H1 (cell line): ENCODE measurements at regions not wholly inside any gene's neighbourhood (a gene's known extent, or its start where the extent isn't known, plus 50 kb on each side); places are given as distances from the start of the nearest gene placed in this dataset.

Experiments used
- CTCF ChIA-PET: fragments of 300-600 bp; sonication (Branson Sonifier 250); formaldehyde crosslinking; loops from one replicate; lab custom pipeline; 2021; ENCODE audit not compliant: partially characterized antibody; lab: Charles Lee
- POLR2A ChIA-PET: fragments of 300-600 bp; sonication (Branson Sonifier 250); formaldehyde crosslinking; loops from one replicate; lab custom pipeline; 2021; ENCODE audit warnings: inconsistent platforms; ENCODE audit not compliant: partially characterized antibody; lab: Charles Lee
- DNase-seq, 2 experiments: peaks; one replicate each; pipeline versions ENCODE4 v3.0.0 to v3.0.0-alpha.2; 2010 to 2022; ENCODE audit warnings: low spot score in 2 of 2, low read depth in 1 of 2, mixed read lengths in 1 of 2
- FAIRE-seq: peaks from 2 replicates; lab custom pipeline; 2011; peaks lifted over from hg19 to GRCh38; lab: Jason Lieb, UNC
- H2AFZ ChIP-seq: 2 replicates; pipeline ENCODE4 v1.8.1; 2012; ENCODE audit warnings: low read length, inconsistent platforms
- H2AK5ac ChIP-seq: 2 replicates; pipeline ENCODE4 v1.6.1; 2013; ENCODE audit warnings: low read depth, low read length
- H2BK120ac ChIP-seq: replicated peaks from 2 replicates; pipeline ENCODE3; 2013; ENCODE audit warnings: low read depth, low read length, inconsistent platforms
- H2BK12ac ChIP-seq: 2 replicates; pipeline ENCODE4 v1.6.1; 2013; ENCODE audit warnings: low read depth, low read length
- H2BK15ac ChIP-seq: 2 replicates; pipeline ENCODE4 v1.6.1; 2013; ENCODE audit warnings: low read length
- H2BK20ac ChIP-seq: 2 replicates; pipeline ENCODE4 v1.6.1; 2013; ENCODE audit warnings: low read length
- H2BK5ac ChIP-seq: 2 replicates; pipeline ENCODE4 v1.6.1; 2013; ENCODE audit warnings: low read depth, low read length
- H3K14ac ChIP-seq: 2 replicates; pipeline ENCODE4 v1.6.1; 2013; ENCODE audit warnings: inconsistent platforms; ENCODE audit not compliant: insufficient read length
- H3K18ac ChIP-seq: 2 replicates; pipeline ENCODE4 v1.6.1; 2013; ENCODE audit warnings: low read length; ENCODE audit errors: extremely low read depth
- H3K23ac ChIP-seq: 2 replicates; pipeline ENCODE4 v1.6.1; 2013; ENCODE audit warnings: inconsistent platforms; ENCODE audit not compliant: insufficient read length
- H3K23me2 ChIP-seq: 2 replicates; pipeline ENCODE4 v1.6.1; 2013; ENCODE audit warnings: low read depth, low read length
- H3K27ac ChIP-seq: 2 replicates; pipeline ENCODE4 v1.6.1; 2011; ENCODE audit warnings: low read depth, low read length, inconsistent platforms
- H3K27me3 ChIP-seq, 4 experiments: replicated peaks in 1 of 4; 1 replicate in 1 of 4; 2 replicates in 3 of 4; pipeline versions ENCODE4 v1.6.1 to v1.8.1; 2011 to 2013; ENCODE audit warnings: low read length in 3 of 4, mild to moderate bottlenecking in 3 of 4, inconsistent platforms in 2 of 4, mixed read lengths in 2 of 4, moderate library complexity in 1 of 4; ENCODE audit not compliant: control insufficient read depth in 3 of 4, insufficient read depth in 3 of 4; ENCODE audit errors: extremely low read depth in 1 of 4
- H3K36me3 ChIP-seq, 4 experiments: 2 replicates each; pipeline versions ENCODE4 v1.6.1 to v1.8.1; 2011 to 2013; ENCODE audit warnings: mild to moderate bottlenecking in 4 of 4, low read length in 3 of 4, moderate library complexity in 2 of 4, control low read depth in 1 of 4, inconsistent platforms in 1 of 4; ENCODE audit not compliant: insufficient read depth in 4 of 4, control insufficient read depth in 2 of 4
- H3K4ac ChIP-seq: replicated peaks from 2 replicates; pipeline ENCODE3; 2013; ENCODE audit warnings: low read length, low read depth, mixed read lengths, inconsistent platforms; ENCODE audit not compliant: insufficient read length
- H3K4me1 ChIP-seq, 4 experiments: replicated peaks in 1 of 4; 1 replicate in 1 of 4; 2 replicates in 3 of 4; pipeline versions ENCODE4 v1.6.1 to v1.8.1; 2011 to 2013; ENCODE audit warnings: low read length in 3 of 4, inconsistent platforms in 2 of 4, mixed read lengths in 1 of 4; ENCODE audit not compliant: insufficient read depth in 4 of 4, control insufficient read depth in 3 of 4
- H3K4me2 ChIP-seq, 2 experiments: 2 replicates each; pipeline versions ENCODE4 v1.6.1 to v1.8.1; 2011 to 2013; ENCODE audit warnings: low read depth in 2 of 2, low read length in 2 of 2, control low read depth in 1 of 2, inconsistent platforms in 1 of 2, mild to moderate bottlenecking in 1 of 2; ENCODE audit not compliant: insufficient read depth in 1 of 2
- H3K4me3 ChIP-seq, 4 experiments: fragments of 200-600, 300-600 bp in 1 of 4; sonication (generic), shearing (Covaris generic), sonication (Bioruptor Twin) in 1 of 4; 2 replicates each; pipeline versions ENCODE4 v1.5.1 to v1.8.1; 2011 to 2016; ENCODE audit warnings: low read length in 4 of 4, low read depth in 3 of 4, control low read depth in 2 of 4, inconsistent platforms in 2 of 4, mild to moderate bottlenecking in 2 of 4, mixed read lengths in 1 of 4, moderate library complexity in 1 of 4; ENCODE audit not compliant: insufficient read depth in 2 of 4; ENCODE audit errors: extremely low read depth in 1 of 4
- H3K56ac ChIP-seq: replicated peaks from 2 replicates; pipeline ENCODE3; 2013; ENCODE audit warnings: low read depth, mild to moderate bottlenecking, mixed read lengths, low read length, inconsistent platforms; ENCODE audit not compliant: insufficient read length
- H3K79me1 ChIP-seq: 2 replicates; pipeline ENCODE4 v1.6.1; 2013; ENCODE audit warnings: low read depth, low read length, control low read depth
- H3K79me2 ChIP-seq, 2 experiments: 2 replicates each; pipeline versions ENCODE4 v1.6.1 to v1.8.1; 2012 to 2013; ENCODE audit warnings: low read length in 2 of 2, mild to moderate bottlenecking in 2 of 2, inconsistent platforms in 1 of 2; ENCODE audit not compliant: insufficient read depth in 2 of 2, control insufficient read depth in 1 of 2
- H3K9ac ChIP-seq, 4 experiments: replicated peaks in 1 of 4; 1 replicate in 1 of 4; 2 replicates in 3 of 4; pipeline versions ENCODE4 v1.6.1 to v1.8.1; 2011 to 2013; ENCODE audit warnings: low read depth in 3 of 4, low read length in 3 of 4, control low read depth in 2 of 4, mild to moderate bottlenecking in 2 of 4, moderate library complexity in 2 of 4, inconsistent platforms in 1 of 4; ENCODE audit errors: extremely low read depth in 1 of 4
- H3K9me3 ChIP-seq, 2 experiments: 2 replicates each; pipeline versions ENCODE4 v1.6.1 to v1.8.1; 2012 to 2013; ENCODE audit warnings: mild to moderate bottlenecking in 2 of 2, moderate library complexity in 2 of 2, control low read depth in 1 of 2, inconsistent platforms in 1 of 2, low read depth in 1 of 2, low read length in 1 of 2, mixed read lengths in 1 of 2; ENCODE audit not compliant: insufficient read depth in 2 of 2
- H4K20me1 ChIP-seq, 2 experiments: replicated peaks in 1 of 2; 2 replicates each; pipeline versions ENCODE3 to v1.8.1; 2011 to 2013; ENCODE audit warnings: inconsistent platforms in 2 of 2, low read length in 2 of 2, mild to moderate bottlenecking in 1 of 2; ENCODE audit not compliant: insufficient read depth in 2 of 2, control insufficient read depth in 1 of 2
- H4K5ac ChIP-seq: 2 replicates; pipeline ENCODE4 v1.6.1; 2013; ENCODE audit warnings: low read length, low read depth, mixed read lengths, inconsistent platforms; ENCODE audit not compliant: insufficient read length
- H4K8ac ChIP-seq: 2 replicates; pipeline ENCODE4 v1.8.0; 2013; ENCODE audit warnings: mild to moderate bottlenecking, moderate library complexity, low read length, inconsistent platforms; ENCODE audit not compliant: insufficient read depth; ENCODE audit errors: extremely low read depth
- H4K91ac ChIP-seq: replicated peaks from 2 replicates; pipeline ENCODE3; 2013; ENCODE audit warnings: low read length, mixed read lengths, inconsistent platforms; ENCODE audit not compliant: insufficient read length
- CBX5 ChIP-seq: fragments of 300-800, 300-1000 bp; sonication (generic); IDR thresholded peaks from 2 replicates; pipeline ENCODE4 v1.7.1; 2016; ENCODE audit warnings: antibody characterized with exemption, low read length, low read depth
- CBX8 ChIP-seq: fragments of 300-800, 300-1000 bp; sonication (generic); IDR thresholded peaks from 2 replicates; pipeline ENCODE4 v1.7.1; 2016; ENCODE audit warnings: low read depth, low read length, borderline replicate concordance
- CTBP2 ChIP-seq: IDR thresholded peaks from 2 replicates; pipeline ENCODE4 v1.7.0; 2011; ENCODE audit warnings: borderline replicate concordance, mild to moderate bottlenecking, moderate library complexity, mixed read lengths, low read length; ENCODE audit not compliant: insufficient read depth, insufficient read length
- CTCF ChIP-seq, 3 experiments: IDR thresholded peaks; 1 replicate in 2 of 3; 2 replicates in 1 of 3; pipeline versions ENCODE4 v1.5.1 to v1.6.1; 2011; ENCODE audit warnings: low read length in 3 of 3, mild to moderate bottlenecking in 3 of 3, inconsistent platforms in 2 of 3, low read depth in 1 of 3, moderate library complexity in 1 of 3; ENCODE audit not compliant: insufficient read depth in 1 of 3; ENCODE audit errors: control extremely low read depth in 1 of 3
- GTF2F1 ChIP-seq: IDR thresholded peaks from 2 replicates; pipeline ENCODE4 v1.6.1; 2012; ENCODE audit warnings: low read depth, low read length, improper control_type of control experiment, borderline replicate concordance
- HDAC2 ChIP-seq, 2 experiments: fragments of 300-600 bp in 1 of 2; sonication (generic) in 1 of 2; IDR thresholded peaks; 2 replicates each; pipeline ENCODE4 v1.6.1; 2011 to 2012; ENCODE audit warnings: low read depth in 2 of 2, low read length in 2 of 2, mild to moderate bottlenecking in 2 of 2, moderate library complexity in 2 of 2, borderline replicate concordance in 1 of 2, inconsistent platforms in 1 of 2
- JUN ChIP-seq: IDR thresholded peaks from 2 replicates; pipeline ENCODE4 v1.6.1; 2011; ENCODE audit warnings: low read depth, mild to moderate bottlenecking, improper control_type of control experiment, low read length
- MAFK ChIP-seq: IDR thresholded peaks from 2 replicates; pipeline ENCODE4 v1.6.1; 2012; ENCODE audit warnings: low read depth, mild to moderate bottlenecking, improper control_type of control experiment, low read length
- RFX5 ChIP-seq: IDR thresholded peaks from 2 replicates; pipeline ENCODE4 v1.6.1; 2011; ENCODE audit warnings: low read depth, low read length, improper control_type of control experiment, borderline replicate concordance
- RXRA ChIP-seq: IDR thresholded peaks from 2 replicates; pipeline ENCODE4 v1.6.1; 2011; ENCODE audit warnings: low read depth, mild to moderate bottlenecking, low read length, moderate library complexity; ENCODE audit not compliant: insufficient read depth
- TCF12 ChIP-seq: IDR thresholded peaks from 2 replicates; pipeline ENCODE4 v1.6.1; 2011; ENCODE audit warnings: low read depth, mild to moderate bottlenecking, low read length
- TEAD4 ChIP-seq: IDR thresholded peaks from 2 replicates; pipeline ENCODE4 v1.6.1; 2012; ENCODE audit warnings: low read depth, low read length, inconsistent platforms, mixed read lengths
- WGBS, 2 experiments: shearing (Covaris generic) in 1 of 2; methylation state at CpG; one replicate each; pipeline versions ENCODE4 v1.1.6 to v1.1.7; 2013 to 2015; ENCODE audit warnings: low lambda C conversion rate in 2 of 2, mixed read lengths in 2 of 2, inconsistent platforms in 1 of 2, low coverage in 1 of 2, missing lambda C conversion rate in 1 of 2; ENCODE audit not compliant: insufficient replicate concordance in 2 of 2, insufficient coverage in 1 of 2, insufficient read length in 1 of 2; ENCODE audit errors: extremely low coverage in 1 of 2, missing lambda C conversion rate in 1 of 2; 5-methylcytosine and 5-hydroxymethylcytosine counted together

- Histone ChIP-seq H4K8ac (no peak overlapping the region), H3K14ac (no peak overlapping the region), H2BK20ac (no peak overlapping the region), H3K9ac (no peak overlapping the region), H3K79me1 (no peaks in the 10 kb centered on the region), H4K20me1 (no peaks in the 10 kb centered on the region), H3K56ac (no peak overlapping the region), H2BK12ac (no peak overlapping the region), H3K4me3 (no peak overlapping the region), H3K23me2 (no peaks in the 10 kb centered on the region), H2BK120ac (no peak overlapping the region), H2BK5ac (no peak overlapping the region), H3K23ac (no peak overlapping the region), H3K27ac (no peak overlapping the region), H3K9me3 (no peaks in the 10 kb centered on the region), H3K36me3 (no peaks in the 10 kb centered on the region), H3K18ac (no peak overlapping the region), H2AFZ (no peak overlapping the region), H4K91ac (no peak overlapping the region), H3K79me2 (no peaks in the 10 kb centered on the region), H3K4me1 (no peaks in the 10 kb centered on the region; a peak in 1 of 7 replicates), H2BK15ac (no peak overlapping the region), H3K4ac (no peak overlapping the region), H3K4me2 (no peak overlapping the region), H3K27me3 (no peaks in the 10 kb centered on the region), H4K5ac (no peak overlapping the region), H2AK5ac (no peak overlapping the region)
- POLR2A ChIA-PET: no interaction called here
- CTCF ChIA-PET: interaction anchor here (0.9 to 1.2 kb wide), 3 partner anchors 11 to 59 kb away, joined by 3 to 4 read pairs (median 3); no protein-coding TSS in a partner anchor
- FAIRE-seq (peak; percentile 48), DNase-seq (no peak)
- 80% methylated on average over 2 of the region's 2 CpGs; no CpG with 5 or more reads in 1 of the 2 experiments for WGBS, 2 experiments
- TF ChIP-seq RFX5 (no peak), TCF12 (no peak), GTF2F1 (no peak), RXRA (no peak), JUN (no peak), MAFK (no peak), TEAD4 (no peak), CTCF (IDR thresholded peaks at IDR 0.05; ENCODE audit: control extremely low read depth in 1 of 3, insufficient read depth in 1 of 3, low read depth in 1 of 3, low read length in 3 of 3) (no peak), CBX5 (no peak), CBX8 (no peak), HDAC2 (IDR thresholded peaks at IDR 0.05; ENCODE audit: borderline replicate concordance in 1 of 2, low read depth in 2 of 2, low read length in 2 of 2) (no peak), CTBP2 (no peak)
These were observed 265.3 kb downstream of the TBL1XR1 start for GRCh38 chr3:176931991-176932390.
